ENCODE measurements at regions not wholly inside any gene's neighbourhood (a gene's known extent, or its start where the extent isn't known, plus 50 kb on each side); places are given as distances from the start of the nearest gene placed in this dataset.

- Histone ChIP-seq H3K4me1 (ENCODE audit: control insufficient read depth in 1 of 2, insufficient read depth in 2 of 2, low read depth in 1 of 2, low read length in 1 of 2) (no peaks in the 10 kb centered on the region), H3K79me2 (ENCODE audit: insufficient read depth) (no peaks in the 10 kb centered on the region), H3K9me3 (no peaks in the 10 kb centered on the region), H3K9me2 (no peaks in the 10 kb centered on the region), H3F3A (replicated peaks; ENCODE audit: insufficient read depth) (no peaks in the 10 kb centered on the region), H3K27ac (ENCODE audit: low read depth in 2 of 2, low read length in 1 of 2) (no peak overlapping the region), H3K4me3 (ENCODE audit: low read depth in 2 of 2, low read length in 1 of 2) (no peak overlapping the region), H3K4me2 (no peak overlapping the region), H3K36me3 (replicated peaks in 1 of 2; ENCODE audit: control insufficient read depth in 1 of 2, insufficient read depth in 2 of 2, low read length in 1 of 2) (no peaks in the 10 kb centered on the region), H3K9ac (no peak overlapping the region), H4K20me1 (ENCODE audit: insufficient read depth) (no peaks in the 10 kb centered on the region), H3K27me3 (ENCODE audit: insufficient read depth) (no peaks in the 10 kb centered on the region), H2AFZ (ENCODE audit: low read depth) (no peak overlapping the region)
- ChIA-PET POLR2A (no interaction called here), CTCF (interaction anchor here (0.6 kb wide), 1 partner anchor 16 kb away, joined by 3 read pairs; no protein-coding TSS in a partner anchor)
- no peak for TF ChIP-seq TEAD4 (IDR thresholded peaks at IDR 0.05; ENCODE audit: borderline replicate concordance, insufficient read depth)
- no peak for TF ChIP-seq ELF1 (IDR thresholded peaks at IDR 0.05)
- no peak for TF ChIP-seq RCOR1 (IDR thresholded peaks at IDR 0.05; ENCODE audit: low read length)
- TF ChIP-seq SIN3A (IDR thresholded peaks at IDR 0.05; ENCODE audit: borderline replicate concordance, low read depth, low read length), result no peak
- TF ChIP-seq GABPA (IDR thresholded peaks at IDR 0.05; ENCODE audit: low read depth), result no peak
- TF ChIP-seq MXI1 (IDR thresholded peaks at IDR 0.05; ENCODE audit: low read depth, low read length), result no peak
- no peak for TF ChIP-seq USF1 (IDR thresholded peaks at IDR 0.05; ENCODE audit: borderline replicate concordance, low read depth)
- no peak for TF ChIP-seq YY1 (IDR thresholded peaks at IDR 0.05; ENCODE audit: low read depth)
- no peak for TF ChIP-seq NFIC (IDR thresholded peaks at IDR 0.05; ENCODE audit: borderline replicate concordance)
- TF ChIP-seq PBX3 (IDR thresholded peaks at IDR 0.05), result no peak
- no peak for TF ChIP-seq NRF1 (IDR thresholded peaks at IDR 0.05; ENCODE audit: low read depth, low read length)
- TF ChIP-seq ZBTB33 (IDR thresholded peaks at IDR 0.05; ENCODE audit: borderline replicate concordance, low read depth), result no peak
- 37% methylated on average over 1 of the region's 1 CpG for WGBS (ENCODE audit: low lambda C conversion rate)
- no peak for DNase-seq
Measured at GRCh38 chr9:25412646-25413045, 265.6 kb downstream of the TUSC1 start.

- Histone ChIP-seq H2AFZ (ENCODE audit: low read depth) (no peak overlapping the region), H3K9me2 (peaks cover 2% of the 10 kb centered on the region; the same call in 1 of the 2 replicates), H3K9ac (no peak overlapping the region), H3K9me3 (no peaks in the 10 kb centered on the region), H3K27ac (ENCODE audit: low read depth in 2 of 2, low read length in 1 of 2) (no peak overlapping the region), H3K27me3 (ENCODE audit: insufficient read depth) (no peaks in the 10 kb centered on the region), H3K36me3 (replicated peaks in 1 of 2; ENCODE audit: control insufficient read depth in 1 of 2, insufficient read depth in 2 of 2, low read length in 1 of 2) (no peaks in the 10 kb centered on the region), H3K4me2 (no peak overlapping the region), H3F3A (replicated peaks; ENCODE audit: insufficient read depth) (no peaks in the 10 kb centered on the region), H3K4me1 (ENCODE audit: control insufficient read depth in 1 of 2, insufficient read depth in 2 of 2, low read depth in 1 of 2, low read length in 1 of 2) (no peaks in the 10 kb centered on the region), H4K20me1 (ENCODE audit: insufficient read depth) (no peaks in the 10 kb centered on the region), H3K4me3 (ENCODE audit: low read depth in 2 of 2, low read length in 1 of 2) (no peak overlapping the region), H3K79me2 (ENCODE audit: insufficient read depth) (no peaks in the 10 kb centered on the region)
- no peak for DNase-seq
- ChIA-PET POLR2A (no interaction called here), CTCF (interaction anchor here (1.4 kb wide), 1 partner anchor 13 kb away, joined by 3 read pairs; no protein-coding TSS in a partner anchor)
- TF ChIP-seq RCOR1 (IDR thresholded peaks at IDR 0.05; ENCODE audit: low read length) (no peak), TAF1 (IDR thresholded peaks at IDR 0.05; ENCODE audit: borderline replicate concordance, low read depth, low read length) (no peak), YY1 (IDR thresholded peaks at IDR 0.05; ENCODE audit: low read depth) (no peak), REST (IDR thresholded peaks at IDR 0.05; ENCODE audit: low read depth, low read length) (no peak), GABPA (IDR thresholded peaks at IDR 0.05; ENCODE audit: low read depth) (no peak), USF2 (IDR thresholded peaks at IDR 0.05; ENCODE audit: borderline replicate concordance, low read depth, low read length) (no peak), RAD21 (IDR thresholded peaks at IDR 0.05; ENCODE audit: low read length) (no peak), USF1 (IDR thresholded peaks at IDR 0.05; ENCODE audit: borderline replicate concordance, low read depth) (no peak), FOXM1 (IDR thresholded peaks at IDR 0.05; ENCODE audit: low read depth) (no peak), EP300 (IDR thresholded peaks at IDR 0.05; ENCODE audit: borderline replicate concordance in 1 of 2, low read depth in 1 of 2, low read length in 1 of 2) (no peak), MXI1 (IDR thresholded peaks at IDR 0.05; ENCODE audit: low read depth, low read length) (no peak), CHD2 (IDR thresholded peaks at IDR 0.05; ENCODE audit: low read length, partially characterized antibody) (no peak)
Measured at GRCh38 chr9:25397746-25398145, 280.5 kb downstream of the TUSC1 start.
